ENCODE measurements at regions not wholly inside any gene's neighbourhood (a gene's known extent, or its start where the extent isn't known, plus 50 kb on each side); places are given as distances from the start of the nearest gene placed in this dataset.

- Histone ChIP-seq H3K27me3 (replicated peaks; ENCODE audit: control insufficient read depth, insufficient read depth, low read length) (no peaks in the 10 kb centered on the region), H3K4me3 (replicated peaks; ENCODE audit: low read depth, low read length) (no peak overlapping the region), H3K36me3 (ENCODE audit: control insufficient read depth, insufficient read depth, low read length) (no peaks in the 10 kb centered on the region)
- no peak for TF ChIP-seq CTCF (IDR thresholded peaks at IDR 0.05; ENCODE audit: insufficient read depth, low read length, poor library complexity, severe bottlenecking)
- DNase-seq (ENCODE audit: extremely low read depth, insufficient read length), result peak; percentile 29
Observed at GRCh38 chr20:56893226-56893917, 264.3 kb downstream of the TFAP2C start.

- no peak for DNase-seq (ENCODE audit: extremely low read depth, insufficient read length)
- no peak for TF ChIP-seq CTCF (IDR thresholded peaks at IDR 0.05; ENCODE audit: insufficient read depth, low read length, poor library complexity, severe bottlenecking)
- no peaks in the 10 kb centered on the region; the same call in 1 of the 2 replicates for H3K27me3 ChIP-seq (replicated peaks; ENCODE audit: control insufficient read depth, insufficient read depth, low read length)
- H3K4me3 ChIP-seq (replicated peaks; ENCODE audit: low read depth, low read length), result no peak overlapping the region
- no peaks in the 10 kb centered on the region for H3K36me3 ChIP-seq (ENCODE audit: control insufficient read depth, insufficient read depth, low read length)
Observed at GRCh38 chr20:56896447-56896846, 267.3 kb downstream of the TFAP2C start.

DNA sequence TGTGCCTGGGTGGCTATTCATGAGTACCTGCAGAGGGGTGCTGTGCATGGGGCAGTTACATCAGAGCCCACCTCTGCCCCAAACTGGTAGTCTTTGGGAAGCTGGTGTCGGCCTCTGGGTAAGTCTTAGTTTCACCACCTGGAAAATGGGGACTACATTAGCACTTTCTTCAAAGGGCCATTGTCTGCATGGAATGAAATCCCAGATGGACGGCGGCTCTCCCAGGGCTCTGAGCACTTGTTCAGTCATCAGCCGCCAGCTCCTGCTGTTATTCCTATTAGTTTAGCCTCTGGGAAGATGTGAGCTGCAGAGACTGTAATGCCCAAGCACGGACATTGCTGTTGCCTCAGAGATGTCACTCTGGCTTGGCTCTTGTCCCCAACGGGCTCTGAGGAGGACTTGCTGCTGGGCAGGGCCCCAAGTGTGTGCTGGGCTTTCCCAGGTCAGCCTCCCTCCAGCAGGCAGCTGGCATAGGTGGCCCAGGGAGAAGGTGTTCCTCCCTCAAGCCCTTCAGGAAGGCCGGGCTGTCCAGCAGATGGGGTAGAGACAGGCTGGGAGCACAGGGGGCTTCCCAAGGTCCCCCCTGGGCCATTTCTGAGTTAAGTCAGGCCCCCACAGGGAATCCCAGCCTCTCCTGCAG is 268.3 kb downstream of the TFAP2C start:
- H3K36me3 ChIP-seq (ENCODE audit: control insufficient read depth, insufficient read depth, low read length), result no peaks in the 10 kb centered on the region
- DNase-seq (ENCODE audit: extremely low read depth, insufficient read length), result no peak
- H3K27me3 ChIP-seq (replicated peaks; ENCODE audit: control insufficient read depth, insufficient read depth, low read length), result no peaks in the 10 kb centered on the region; the same call in 1 of the 2 replicates
- no peak for TF ChIP-seq CTCF (IDR thresholded peaks at IDR 0.05; ENCODE audit: insufficient read depth, low read length, poor library complexity, severe bottlenecking)
- H3K4me3 ChIP-seq (replicated peaks; ENCODE audit: low read depth, low read length), result no peak overlapping the region

DNA sequence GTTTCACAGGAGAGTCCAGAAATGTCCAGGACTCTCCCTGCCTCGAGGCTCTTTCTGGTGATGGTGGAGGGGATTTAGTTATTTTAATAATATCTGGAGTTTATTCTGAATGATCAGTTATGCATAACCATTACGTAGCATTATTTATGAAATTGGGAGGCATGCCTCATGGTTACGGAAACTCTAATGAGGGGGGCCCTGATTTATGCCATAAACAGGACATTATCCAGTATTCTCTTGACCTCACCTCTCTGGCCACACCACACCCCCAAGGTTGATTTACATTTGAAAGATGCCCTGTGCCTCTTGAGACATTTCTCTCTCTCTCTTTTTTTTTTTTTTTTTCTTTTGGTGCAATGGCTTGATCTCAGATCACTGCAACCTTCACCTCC is 268.8 kb downstream of the TFAP2C start:
- no peak for DNase-seq (ENCODE audit: extremely low read depth, insufficient read length)
- Histone ChIP-seq H3K36me3 (ENCODE audit: control insufficient read depth, insufficient read depth, low read length) (no peaks in the 10 kb centered on the region), H3K4me3 (replicated peaks; ENCODE audit: low read depth, low read length) (no peak overlapping the region), H3K27me3 (replicated peaks; ENCODE audit: control insufficient read depth, insufficient read depth, low read length) (no peaks in the 10 kb centered on the region; the same call in 1 of the 2 replicates)
- TF ChIP-seq CTCF (IDR thresholded peaks at IDR 0.05; ENCODE audit: insufficient read depth, low read length, poor library complexity, severe bottlenecking), result no peak

DNA sequence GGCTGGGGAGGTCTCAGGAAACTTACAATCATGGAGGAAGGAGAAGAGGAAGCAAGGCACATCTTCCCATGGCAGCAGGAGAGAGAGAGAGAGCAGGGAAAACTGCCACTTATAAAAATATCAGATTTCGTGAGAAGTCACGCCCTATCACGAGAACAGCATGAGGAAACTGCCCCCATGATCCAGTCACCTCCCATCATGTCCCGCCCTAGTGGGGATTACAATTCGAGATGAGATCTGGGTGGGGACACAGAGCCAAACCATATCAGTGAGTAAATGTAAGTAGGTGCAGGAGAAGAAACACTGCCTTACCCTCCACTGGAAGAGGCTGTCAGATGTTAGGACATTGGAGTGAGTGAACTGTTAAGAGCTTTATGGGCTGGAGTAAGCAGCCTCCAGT is 270.4 kb downstream of the TFAP2C start:
- no peak for DNase-seq (ENCODE audit: extremely low read depth, insufficient read length)
- Histone ChIP-seq H3K4me3 (replicated peaks; ENCODE audit: low read depth, low read length) (no peak overlapping the region), H3K27me3 (replicated peaks; ENCODE audit: control insufficient read depth, insufficient read depth, low read length) (no peaks in the 10 kb centered on the region; the same call in 1 of the 2 replicates), H3K36me3 (ENCODE audit: control insufficient read depth, insufficient read depth, low read length) (no peaks in the 10 kb centered on the region)
- TF ChIP-seq CTCF (IDR thresholded peaks at IDR 0.05; ENCODE audit: insufficient read depth, low read length, poor library complexity, severe bottlenecking), result no peak

Measured in GM06990 (cell line).